Liver (tissue), 8 donors: ENCODE measurements at regions not wholly inside any gene's neighbourhood (a gene's known extent, or its start where the extent isn't known, plus 50 kb on each side); places are given as distances from the start of the nearest gene placed in this dataset.

ENCODE experiments used
- DNase-seq: peaks from one replicate; pipeline ENCODE4 v3.0.0-alpha.2; 2017; ENCODE audit warnings: low spot score
- H3K27ac ChIP-seq, 2 donors: one replicate each; pipeline ENCODE4 v1.7.0; 2013; ENCODE audit warnings: inconsistent platforms in 2 of 2, low read length in 2 of 2, control low read depth in 1 of 2, low read depth in 1 of 2, mild to moderate bottlenecking in 1 of 2
- H3K27me3 ChIP-seq, 4 donors: one replicate each; pipeline versions ENCODE4 v1.6.1 to v1.7.0; 2013; ENCODE audit warnings: low read length in 3 of 4, inconsistent platforms in 1 of 4, mild to moderate bottlenecking in 1 of 4, moderate library complexity in 1 of 4; ENCODE audit not compliant: control insufficient read depth in 4 of 4, insufficient read depth in 4 of 4
- H3K36me3 ChIP-seq, 4 donors: one replicate each; pipeline versions ENCODE4 v1.6.1 to v1.7.0; 2013; ENCODE audit warnings: low read length in 3 of 4, mild to moderate bottlenecking in 3 of 4, low read depth in 1 of 4, moderate library complexity in 1 of 4; ENCODE audit not compliant: control insufficient read depth in 4 of 4, insufficient read depth in 3 of 4
- H3K4me1 ChIP-seq, 4 donors: one replicate each; pipeline versions ENCODE4 v1.6.1 to v1.7.0; 2013; ENCODE audit warnings: low read length in 3 of 4, mild to moderate bottlenecking in 3 of 4, moderate library complexity in 1 of 4; ENCODE audit not compliant: control insufficient read depth in 4 of 4, insufficient read depth in 4 of 4
- H3K4me3 ChIP-seq, 3 donors: one replicate each; pipeline versions ENCODE4 v1.6.1 to v1.7.0; 2013; ENCODE audit warnings: low read length in 3 of 3, control low read depth in 1 of 3, low read depth in 1 of 3, mild to moderate bottlenecking in 1 of 3
- H3K9ac ChIP-seq, 2 donors: one replicate each; pipeline ENCODE4 v1.7.0; 2013; ENCODE audit warnings: low read length in 2 of 2, mild to moderate bottlenecking in 2 of 2, moderate library complexity in 2 of 2, control low read depth in 1 of 2, low read depth in 1 of 2
- H3K9me3 ChIP-seq, 4 donors: one replicate each; pipeline versions ENCODE4 v1.6.1 to v1.7.0; 2013; ENCODE audit warnings: low read length in 3 of 4; ENCODE audit not compliant: control insufficient read depth in 4 of 4
- EGR1 ChIP-seq, 2 donors: IDR thresholded peaks; 2 replicates each; pipeline ENCODE4 v1.6.1; 2016 to 2018; ENCODE audit warnings: antibody characterized with exemption in 2 of 2, low read depth in 2 of 2
- FOXA2 ChIP-seq: IDR thresholded peaks from 2 replicates; pipeline ENCODE4 v1.6.1; 2016; ENCODE audit warnings: antibody characterized with exemption
- GABPA ChIP-seq, 2 donors: IDR thresholded peaks in 1 of 2; conservative IDR thresholded peaks in 1 of 2; 2 replicates each; pipeline ENCODE4 v1.6.1; 2016; ENCODE audit warnings: antibody characterized with exemption in 2 of 2, mild to moderate bottlenecking in 1 of 2, moderate library complexity in 1 of 2
- HNF4G ChIP-seq: IDR thresholded peaks from 2 replicates; pipeline ENCODE4 v1.6.1; 2016; ENCODE audit warnings: antibody characterized with exemption
- NR2F2 ChIP-seq: IDR thresholded peaks from 2 replicates; pipeline ENCODE4 v1.6.1; 2016; ENCODE audit warnings: antibody characterized with exemption
- RAD21 ChIP-seq, 2 donors: IDR thresholded peaks; 2 replicates each; pipeline ENCODE4 v1.6.1; 2016; ENCODE audit warnings: antibody characterized with exemption in 2 of 2, mild to moderate bottlenecking in 2 of 2
- RXRA ChIP-seq, 2 donors: IDR thresholded peaks; 2 replicates each; pipeline ENCODE4 v1.6.1; 2017 to 2018; ENCODE audit warnings: antibody characterized with exemption in 2 of 2, mild to moderate bottlenecking in 1 of 2
- SP1 ChIP-seq: IDR thresholded peaks from 2 replicates; pipeline ENCODE4 v1.6.1; 2018; ENCODE audit warnings: antibody characterized with exemption, mild to moderate bottlenecking
- TAF1 ChIP-seq: conservative IDR thresholded peaks from 2 replicates; pipeline ENCODE4 v1.6.1; 2016; ENCODE audit warnings: antibody characterized with exemption, mild to moderate bottlenecking
- WGBS: extraction: QIAGEN DNeasy Blood & Tissue Kit; methylation state at CpG from one replicate; pipeline ENCODE4 v1.1.7; 2013; 5-methylcytosine and 5-hydroxymethylcytosine counted together
- TF ChIP-seq, protein P1 (sequence below): IDR thresholded peaks from 2 replicates; pipeline ENCODE4 v1.6.1; 2016; ENCODE audit warnings: antibody characterized with exemption
- TF ChIP-seq, protein P2 (sequence below): fragments of 150-350 bp; IDR thresholded peaks from 2 replicates; pipeline ENCODE4 v1.5.1; 2017; ENCODE audit warnings: improper control_type of control experiment, low read depth, low read length; ENCODE audit not compliant: missing input control
- TF ChIP-seq, protein P3 (sequence below): IDR thresholded peaks from 2 replicates; pipeline ENCODE4 v1.6.1; 2016; ENCODE audit warnings: antibody characterized with exemption
- donor health status: healthy.
- donor health status: healthy.
- donor health status: healthy.
- donor health status: healthy.
- donor health status: healthy.

- Histone ChIP-seq H3K4me3 (no peak overlapping the region), H3K9me3 (no peaks in the 10 kb centered on the region), H3K27me3 (no peaks in the 10 kb centered on the region), H3K36me3 (no peaks in the 10 kb centered on the region), H3K9ac (no peak overlapping the region), H3K4me1 (peaks cover 0 to 28% (median 18%) of the 10 kb centered on the region in 4 donors), H3K27ac (no peak overlapping the region)
- DNase-seq = no peak
- TF ChIP-seq RXRA (IDR thresholded peaks at IDR 0.05) = no peak
- TF ChIP-seq, protein P1, sequence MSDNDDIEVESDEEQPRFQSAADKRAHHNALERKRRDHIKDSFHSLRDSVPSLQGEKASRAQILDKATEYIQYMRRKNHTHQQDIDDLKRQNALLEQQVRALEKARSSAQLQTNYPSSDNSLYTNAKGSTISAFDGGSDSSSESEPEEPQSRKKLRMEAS = no peak
- TF ChIP-seq HNF4G = no peak
- TF ChIP-seq, protein P2, sequence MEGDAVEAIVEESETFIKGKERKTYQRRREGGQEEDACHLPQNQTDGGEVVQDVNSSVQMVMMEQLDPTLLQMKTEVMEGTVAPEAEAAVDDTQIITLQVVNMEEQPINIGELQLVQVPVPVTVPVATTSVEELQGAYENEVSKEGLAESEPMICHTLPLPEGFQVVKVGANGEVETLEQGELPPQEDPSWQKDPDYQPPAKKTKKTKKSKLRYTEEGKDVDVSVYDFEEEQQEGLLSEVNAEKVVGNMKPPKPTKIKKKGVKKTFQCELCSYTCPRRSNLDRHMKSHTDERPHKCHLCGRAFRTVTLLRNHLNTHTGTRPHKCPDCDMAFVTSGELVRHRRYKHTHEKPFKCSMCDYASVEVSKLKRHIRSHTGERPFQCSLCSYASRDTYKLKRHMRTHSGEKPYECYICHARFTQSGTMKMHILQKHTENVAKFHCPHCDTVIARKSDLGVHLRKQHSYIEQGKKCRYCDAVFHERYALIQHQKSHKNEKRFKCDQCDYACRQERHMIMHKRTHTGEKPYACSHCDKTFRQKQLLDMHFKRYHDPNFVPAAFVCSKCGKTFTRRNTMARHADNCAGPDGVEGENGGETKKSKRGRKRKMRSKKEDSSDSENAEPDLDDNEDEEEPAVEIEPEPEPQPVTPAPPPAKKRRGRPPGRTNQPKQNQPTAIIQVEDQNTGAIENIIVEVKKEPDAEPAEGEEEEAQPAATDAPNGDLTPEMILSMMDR = no peak
- TF ChIP-seq FOXA2 = no peak
- WGBS = 93% methylated on average over 3 of the region's 3 CpGs
Observed at GRCh38 chr6:43950731-43951062, 176.6 kb downstream of the MRPL14 start.

DNA sequence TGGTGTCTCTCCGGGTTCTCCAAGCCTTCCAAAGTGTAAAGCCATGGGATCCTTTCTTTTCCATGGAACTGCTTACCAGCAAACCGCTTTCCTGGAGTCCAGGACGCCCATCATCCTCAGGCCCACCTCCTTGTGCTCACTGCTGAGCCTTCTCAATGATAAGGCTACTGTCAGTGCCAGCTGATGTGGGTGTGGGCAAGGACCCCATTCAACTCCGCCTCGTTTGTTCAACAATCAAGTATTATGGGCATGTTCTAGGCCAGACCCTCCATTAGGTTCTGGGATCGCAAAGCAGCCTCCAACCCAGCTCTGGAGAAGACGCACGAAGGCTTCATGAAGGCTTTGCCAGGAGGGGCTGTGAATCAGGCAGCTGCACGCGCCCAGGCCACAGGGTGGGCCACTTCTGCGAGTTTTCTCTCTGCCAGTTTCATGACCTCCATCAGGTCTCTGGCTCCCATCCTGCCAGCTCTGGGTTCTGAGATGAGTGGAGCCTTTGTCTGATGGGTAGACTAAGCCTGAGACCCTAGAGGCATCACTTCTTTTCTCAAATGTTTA, 177.1 kb downstream of the MRPL14 start:
- peaks cover 0 to 28% (median 18%) of the 10 kb centered on the region in 4 donors for H3K4me1 ChIP-seq
- 89% methylated on average over 11 of the region's 11 CpGs for WGBS
- TF ChIP-seq, protein P3, sequence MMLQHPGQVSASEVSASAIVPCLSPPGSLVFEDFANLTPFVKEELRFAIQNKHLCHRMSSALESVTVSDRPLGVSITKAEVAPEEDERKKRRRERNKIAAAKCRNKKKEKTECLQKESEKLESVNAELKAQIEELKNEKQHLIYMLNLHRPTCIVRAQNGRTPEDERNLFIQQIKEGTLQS = no peak
- TF ChIP-seq SP1 (no peak), EGR1 (IDR thresholded peaks at IDR 0.05; ENCODE audit: low read depth in 2 of 2) (no peak), RXRA (IDR thresholded peaks at IDR 0.05) (no peak), TAF1 (no peak), NR2F2 (no peak), RAD21 (IDR thresholded peaks at IDR 0.05) (no peak)
- TF ChIP-seq, protein P1 = no peak
- H3K9me3 ChIP-seq = no peaks in the 10 kb centered on the region
- no peak overlapping the region for H3K9ac ChIP-seq
- H3K27ac ChIP-seq = no peak overlapping the region
- H3K36me3 ChIP-seq = no peaks in the 10 kb centered on the region
- no peak overlapping the region for H3K4me3 ChIP-seq
- DNase-seq = no peak
- H3K27me3 ChIP-seq = no peaks in the 10 kb centered on the region

DNA sequence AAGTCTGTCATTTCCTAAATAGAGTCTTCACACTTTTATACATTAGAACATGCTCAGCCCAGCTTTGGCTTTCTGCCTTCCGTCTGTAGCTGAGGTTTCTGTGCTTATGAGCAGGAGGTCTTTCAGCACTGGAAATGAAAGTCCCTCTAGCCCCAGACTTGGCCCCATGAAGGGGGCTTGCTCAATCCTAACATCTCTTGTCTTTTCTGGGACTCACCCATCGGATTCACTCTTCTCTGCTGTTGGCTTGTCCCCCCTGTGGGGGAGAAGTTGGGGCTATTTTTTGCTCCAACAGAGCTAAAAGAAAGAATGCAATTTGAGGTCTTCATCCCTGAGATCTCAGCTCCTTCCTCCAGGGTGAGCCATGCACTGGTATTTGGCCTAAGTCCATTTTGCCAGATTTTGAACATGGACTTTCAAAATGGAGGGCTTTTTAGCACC, 177.7 kb downstream of the MRPL14 start:
- no peaks in the 10 kb centered on the region for H3K36me3 ChIP-seq
- H3K4me1 ChIP-seq = peaks cover 0 to 24% (median 16%) of the 10 kb centered on the region in 4 donors
- no peak overlapping the region for H3K4me3 ChIP-seq
- no peaks in the 10 kb centered on the region for H3K27me3 ChIP-seq
- H3K27ac ChIP-seq = no peak overlapping the region
- H3K9ac ChIP-seq = no peak overlapping the region
- 92% methylated on average over 2 of the region's 2 CpGs for WGBS
- H3K9me3 ChIP-seq = no peaks in the 10 kb centered on the region
- DNase-seq = no peak
- TF ChIP-seq NR2F2 (no peak), GABPA (IDR thresholded peaks at IDR 0.05 in 1 of 2, conservative IDR thresholded peaks at IDR 0.05 in 1 of 2) (no peak)
